Gastroesophageal sphincter (tissue), 3 donors: ENCODE measurements at regions not wholly inside any gene's neighbourhood (a gene's known extent, or its start where the extent isn't known, plus 50 kb on each side); places are given as distances from the start of the nearest gene placed in this dataset.

Source experiments
- CTCF ChIP-seq, 4 experiments: fragments of 200-600 bp in 2 of 4; fragments of 450-650 bp in 2 of 4; sonication (generic) in 1 of 4; IDR thresholded peaks; one replicate each; pipeline ENCODE4 v1.5.1; 2017 to 2019; ENCODE audit warnings: antibody characterized with exemption in 4 of 4, mild to moderate bottlenecking in 2 of 4, moderate library complexity in 2 of 4
- EP300 ChIP-seq: sonication (generic); formaldehyde crosslinking; IDR thresholded peaks from one replicate; pipeline ENCODE4 v1.6.1; 2017; ENCODE audit warnings: antibody characterized with exemption, mild to moderate bottlenecking
- POLR2A ChIP-seq, 2 donors: fragments of 450-650 bp; IDR thresholded peaks; one replicate each; pipeline ENCODE4 v1.6.1; 2017; ENCODE audit warnings: antibody characterized with exemption in 2 of 2, mild to moderate bottlenecking in 2 of 2, moderate library complexity in 1 of 2
- POLR2AphosphoS5 ChIP-seq: sonication (generic); formaldehyde crosslinking; IDR thresholded peaks from one replicate; pipeline ENCODE4 v1.6.1; 2017; ENCODE audit warnings: antibody characterized with exemption

- no peak for TF ChIP-seq CTCF (IDR thresholded peaks at IDR 0.05)
- TF ChIP-seq POLR2A (IDR thresholded peaks at IDR 0.05), result no peak
- TF ChIP-seq POLR2AphosphoS5, result no peak
- no peak for TF ChIP-seq EP300
Observed at GRCh38 chr18:47531717-47532116, 280.3 kb upstream of the SKOR2 start.
